Natural killer cell (primary cell): ENCODE measurements at regions not wholly inside any gene's neighbourhood (a gene's known extent, or its start where the extent isn't known, plus 50 kb on each side); places are given as distances from the start of the nearest gene placed in this dataset.

Source experiments
- ATAC-seq, 3 donors: fragments of 150-1000 bp in 2 of 3; fragments of 200-7000 bp in 1 of 3; cut with Tn5 transposase; 1 replicate in 1 of 3; 2 replicates in 2 of 3; pipeline ENCODE4 v1.10.0; 2021; ENCODE audit warnings: mild to moderate bottlenecking in 2 of 3, moderate library complexity in 2 of 3
- DNase-seq, 2 donors: peaks; one replicate each; pipeline versions ENCODE4 v3.0.0 to v3.0.0-alpha.2; 2013 to 2021; ENCODE audit warnings: mixed read lengths in 1 of 2
- H3K27ac ChIP-seq: one replicate; pipeline ENCODE4 v1.5.1; 2013; ENCODE audit warnings: mild to moderate bottlenecking, low read length
- H3K27me3 ChIP-seq: one replicate; pipeline ENCODE4 v1.6.1; 2013; ENCODE audit warnings: low read length; ENCODE audit not compliant: control insufficient read depth, insufficient read depth
- H3K36me3 ChIP-seq: one replicate; pipeline ENCODE4 v1.6.1; 2013; ENCODE audit warnings: low read length; ENCODE audit not compliant: control insufficient read depth, insufficient read depth
- H3K4me1 ChIP-seq: one replicate; pipeline ENCODE4 v1.6.1; 2013; ENCODE audit warnings: low read length; ENCODE audit not compliant: control insufficient read depth, insufficient read depth
- H3K4me3 ChIP-seq: one replicate; pipeline ENCODE4 v1.5.1; 2013; ENCODE audit warnings: low read length
- H3K9me3 ChIP-seq: one replicate; pipeline ENCODE4 v1.6.1; 2013; ENCODE audit warnings: low read length; ENCODE audit not compliant: control insufficient read depth, insufficient read depth
- H3K27ac Mint-ChIP-seq, 2 donors: one replicate each; pipeline ENCODE4 v1.8.0; 2022; ENCODE audit warnings: mild to moderate bottlenecking in 2 of 2, mixed read lengths in 2 of 2, moderate library complexity in 1 of 2
- H3K27me3 Mint-ChIP-seq, 2 donors: one replicate each; pipeline ENCODE4 v1.8.0; 2022; ENCODE audit warnings: low read depth in 2 of 2, mixed read lengths in 2 of 2
- H3K36me3 Mint-ChIP-seq: one replicate; pipeline ENCODE4 v1.8.0; 2022; ENCODE audit warnings: mixed read lengths
- H3K4me1 Mint-ChIP-seq, 2 donors: one replicate each; pipeline ENCODE4 v1.8.0; 2022; ENCODE audit warnings: mixed read lengths in 2 of 2
- H3K4me3 Mint-ChIP-seq: one replicate; pipeline ENCODE4 v1.8.0; 2022; ENCODE audit warnings: mild to moderate bottlenecking, moderate library complexity, mixed read lengths
- H3K9me3 Mint-ChIP-seq, 2 donors: one replicate each; pipeline ENCODE4 v1.8.0; 2022; ENCODE audit warnings: mixed read lengths in 2 of 2
- WGBS: methylation state at CpG from one replicate; pipeline ENCODE4 v1.1.7; 2013; ENCODE audit warnings: missing lambda C conversion rate; ENCODE audit not compliant: insufficient coverage; 5-methylcytosine and 5-hydroxymethylcytosine counted together
- intact Hi-C: fragments of 100-400 bp; cut with micrococcal nuclease; formaldehyde crosslinking; loops from one replicate; pipeline ENCODE4 v1.14.2; 2022
- TF ChIP-seq, protein P1 (sequence below): fragments of 200-600 bp; IDR thresholded peaks from one replicate; pipeline ENCODE4 v1.8.0; 2022; ENCODE audit warnings: antibody characterized with exemption

DNA sequence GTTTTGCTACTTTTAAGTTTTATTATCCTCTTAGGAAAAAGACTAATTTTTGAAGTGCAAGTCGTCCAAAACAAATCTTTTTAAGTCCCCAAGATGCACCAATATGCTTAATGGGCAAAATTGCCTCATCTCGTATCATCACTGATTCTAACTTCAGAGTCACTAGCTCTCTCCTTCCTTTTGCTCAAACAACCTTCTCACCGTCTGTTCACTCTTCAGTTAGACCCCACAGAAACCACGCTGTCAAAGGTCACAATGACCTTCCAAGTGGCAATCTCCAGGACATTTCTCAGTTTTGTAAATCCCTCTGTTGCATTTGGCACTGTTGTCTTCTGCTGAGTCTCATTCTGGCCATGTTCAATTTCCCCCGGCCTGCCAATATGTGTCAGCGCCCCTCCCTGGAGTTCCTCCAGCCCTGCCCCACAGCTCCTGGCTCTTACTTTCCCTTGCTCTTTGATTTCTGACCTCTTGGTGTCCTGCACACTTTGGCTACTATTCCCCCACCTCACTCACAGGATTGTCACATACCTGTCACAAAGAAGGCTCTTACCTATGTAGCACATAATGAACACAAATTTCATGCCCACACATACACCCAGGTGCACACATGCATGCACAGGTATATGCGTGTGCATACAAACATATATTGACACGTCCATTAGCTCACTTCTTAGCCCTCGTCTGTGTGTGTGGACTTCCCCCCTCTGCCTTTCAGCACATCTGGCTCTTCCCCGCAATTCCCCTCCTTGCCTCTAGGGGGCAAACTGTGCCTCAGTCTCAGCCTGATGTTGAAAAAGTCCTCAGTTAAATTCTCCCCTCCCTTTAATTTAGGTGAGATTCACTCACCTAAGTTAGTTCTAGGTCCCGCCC is 354.0 kb upstream of the DUSP10 start:
- no peaks in the 10 kb centered on the region for H3K9me3 Mint-ChIP-seq
- DNase-seq (peak; percentile 49 to 81), ATAC-seq (peak; percentile 77 to 85 (median 80))
- Histone ChIP-seq H3K9me3 (no peaks in the 10 kb centered on the region), H3K4me1 (peaks cover 15% of the 10 kb centered on the region), H3K4me3 (no peak overlapping the region), H3K27me3 (no peaks in the 10 kb centered on the region), H3K36me3 (no peaks in the 10 kb centered on the region), H3K27ac (no peak overlapping the region)
- H3K27me3 Mint-ChIP-seq = peaks cover 0 to 12% of the 10 kb centered on the region in 2 donors
- intact Hi-C loops = loop anchor here (1.0 kb wide), 3 partner anchors 71 to 359 kb away; no protein-coding TSS in a partner anchor
- H3K4me1 Mint-ChIP-seq = no peaks in the 10 kb centered on the region
- no peaks in the 10 kb centered on the region for H3K36me3 Mint-ChIP-seq
- WGBS = 53% methylated on average over 11 of the region's 11 CpGs
- H3K4me3 Mint-ChIP-seq = no peak overlapping the region
- H3K27ac Mint-ChIP-seq = no peak overlapping the region
- TF ChIP-seq, protein P1, sequence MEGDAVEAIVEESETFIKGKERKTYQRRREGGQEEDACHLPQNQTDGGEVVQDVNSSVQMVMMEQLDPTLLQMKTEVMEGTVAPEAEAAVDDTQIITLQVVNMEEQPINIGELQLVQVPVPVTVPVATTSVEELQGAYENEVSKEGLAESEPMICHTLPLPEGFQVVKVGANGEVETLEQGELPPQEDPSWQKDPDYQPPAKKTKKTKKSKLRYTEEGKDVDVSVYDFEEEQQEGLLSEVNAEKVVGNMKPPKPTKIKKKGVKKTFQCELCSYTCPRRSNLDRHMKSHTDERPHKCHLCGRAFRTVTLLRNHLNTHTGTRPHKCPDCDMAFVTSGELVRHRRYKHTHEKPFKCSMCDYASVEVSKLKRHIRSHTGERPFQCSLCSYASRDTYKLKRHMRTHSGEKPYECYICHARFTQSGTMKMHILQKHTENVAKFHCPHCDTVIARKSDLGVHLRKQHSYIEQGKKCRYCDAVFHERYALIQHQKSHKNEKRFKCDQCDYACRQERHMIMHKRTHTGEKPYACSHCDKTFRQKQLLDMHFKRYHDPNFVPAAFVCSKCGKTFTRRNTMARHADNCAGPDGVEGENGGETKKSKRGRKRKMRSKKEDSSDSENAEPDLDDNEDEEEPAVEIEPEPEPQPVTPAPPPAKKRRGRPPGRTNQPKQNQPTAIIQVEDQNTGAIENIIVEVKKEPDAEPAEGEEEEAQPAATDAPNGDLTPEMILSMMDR = peak; percentile 95

DNA sequence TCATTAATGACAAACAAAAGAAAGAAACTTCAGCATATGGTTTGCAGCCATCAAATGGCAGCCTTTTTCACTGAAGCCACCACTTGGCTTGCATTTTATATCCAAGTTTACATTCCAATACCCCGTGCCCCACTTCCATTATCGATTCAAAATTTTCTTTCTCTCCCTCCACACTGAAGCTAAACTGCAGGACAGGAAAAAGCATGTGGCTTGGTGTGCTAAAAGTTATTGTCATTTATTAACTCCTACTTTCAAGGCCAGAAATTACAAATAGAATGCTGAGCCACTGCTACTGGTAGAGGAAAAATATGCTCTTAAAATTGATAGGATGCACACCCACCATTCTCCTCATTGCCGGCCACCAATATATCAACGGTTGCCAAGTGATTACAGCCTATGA is 351.6 kb upstream of the DUSP10 start:
- no peaks in the 10 kb centered on the region for H3K27me3 ChIP-seq
- no peak overlapping the region for H3K4me3 Mint-ChIP-seq
- H3K9me3 ChIP-seq = no peaks in the 10 kb centered on the region
- H3K4me1 Mint-ChIP-seq = no peaks in the 10 kb centered on the region
- no peaks in the 10 kb centered on the region for H3K36me3 Mint-ChIP-seq
- H3K27ac ChIP-seq = no peak overlapping the region
- ATAC-seq (no peak), DNase-seq (no peak)
- H3K27me3 Mint-ChIP-seq = peaks cover 0 to 14% of the 10 kb centered on the region in 2 donors
- no peak overlapping the region for H3K27ac Mint-ChIP-seq
- H3K36me3 ChIP-seq = no peaks in the 10 kb centered on the region
- H3K9me3 Mint-ChIP-seq = no peaks in the 10 kb centered on the region
- no peak overlapping the region for H3K4me3 ChIP-seq
- whole genome bisulfite sequencing = 83% methylated on average over 2 of the region's 4 CpGs
- intact Hi-C loops = no loop called here
- TF ChIP-seq, protein P1 = no peak
- peaks cover 15% of the 10 kb centered on the region for H3K4me1 ChIP-seq

DNA sequence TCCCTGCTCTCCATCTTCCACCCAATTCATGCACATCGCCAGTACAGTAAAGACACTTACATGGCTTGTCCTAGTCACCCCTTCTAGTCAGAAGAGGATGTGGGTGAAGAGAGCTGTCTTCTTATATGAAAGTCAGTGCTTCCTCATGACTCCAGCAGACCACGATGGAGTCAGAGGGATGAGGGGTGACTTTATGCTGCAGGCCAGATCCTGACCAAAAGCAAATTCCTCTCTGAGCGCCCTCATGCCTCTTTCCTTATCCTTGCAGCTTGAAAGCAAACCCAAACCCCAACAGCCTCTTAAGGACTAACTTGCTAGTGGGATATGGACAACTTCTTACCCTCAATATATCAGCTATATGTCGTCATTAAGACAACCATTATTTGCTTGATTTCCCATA is 348.2 kb upstream of the DUSP10 start:
- WGBS = 69% methylated on average over 3 of the region's 4 CpGs
- H3K27ac ChIP-seq = no peak overlapping the region
- no peak for ATAC-seq
- H3K27me3 ChIP-seq = no peaks in the 10 kb centered on the region
- Mint-ChIP-seq H3K36me3 (peaks cover 6% of the 10 kb centered on the region), H3K4me1 (no peaks in the 10 kb centered on the region), H3K9me3 (peaks cover 0 to 1% of the 10 kb centered on the region in 2 donors), H3K27me3 (peaks cover 7 to 27% of the 10 kb centered on the region in 2 donors), H3K4me3 (no peak overlapping the region), H3K27ac (no peak overlapping the region)
- TF ChIP-seq, protein P1 = no peak
- no peak for DNase-seq
- no peaks in the 10 kb centered on the region for H3K36me3 ChIP-seq
- no peak overlapping the region for H3K4me3 ChIP-seq
- H3K4me1 ChIP-seq = no peaks in the 10 kb centered on the region
- no peaks in the 10 kb centered on the region for H3K9me3 ChIP-seq
- intact Hi-C loops = no loop called here
